Transverse colon (tissue), 4 donors: ENCODE measurements at regions not wholly inside any gene's neighbourhood (a gene's known extent, or its start where the extent isn't known, plus 50 kb on each side); places are given as distances from the start of the nearest gene placed in this dataset.

Experiments
- DNase-seq: peaks from one replicate; pipeline ENCODE4 v3.0.0-alpha.2; 2019
- H3K27ac ChIP-seq, 4 donors: fragments of 200-600 bp; sonication (generic); 2 replicates each; pipeline ENCODE4 v1.5.1; 2016 to 2018; ENCODE audit warnings: inconsistent platforms in 4 of 4
- H3K27me3 ChIP-seq: fragments of 200-600 bp; sonication (generic); 2 replicates; pipeline ENCODE4 v1.5.1; 2017; ENCODE audit warnings: inconsistent platforms
- H3K36me3 ChIP-seq, 4 donors: fragments of 200-600 bp; sonication (generic); 2 replicates each; pipeline ENCODE4 v1.5.1; 2017 to 2019; ENCODE audit warnings: inconsistent platforms in 4 of 4
- H3K4me1 ChIP-seq, 4 donors: fragments of 200-600 bp; sonication (generic); 2 replicates each; pipeline ENCODE4 v1.5.1; 2017 to 2020; ENCODE audit warnings: inconsistent platforms in 4 of 4
- H3K4me3 ChIP-seq, 4 donors: fragments of 200-600 bp; sonication (generic); 1 replicate in 1 of 4; 2 replicates in 3 of 4; pipeline versions ENCODE4 v1.5.1 to v1.6.1; 2017 to 2019; ENCODE audit warnings: inconsistent platforms in 4 of 4
- H3K9me3 ChIP-seq, 2 donors: fragments of 200-600 bp; sonication (generic); 2 replicates each; pipeline ENCODE4 v1.5.1; 2017 to 2019; ENCODE audit warnings: inconsistent platforms in 2 of 2
- EP300 ChIP-seq: sonication (generic); formaldehyde crosslinking; IDR thresholded peaks from one replicate; pipeline ENCODE4 v1.6.1; 2017; ENCODE audit warnings: antibody characterized with exemption, low read depth
- POLR2A ChIP-seq: fragments of 450-650 bp; IDR thresholded peaks from one replicate; pipeline ENCODE4 v1.6.1; 2016; ENCODE audit warnings: antibody characterized with exemption, mild to moderate bottlenecking, moderate library complexity
- POLR2AphosphoS5 ChIP-seq, 3 donors: sonication (generic); formaldehyde crosslinking; IDR thresholded peaks; one replicate each; pipeline ENCODE4 v1.6.1; 2016; ENCODE audit warnings: antibody characterized with exemption in 3 of 3
- WGBS, 2 donors: methylation state at CpG; one replicate each; pipeline ENCODE4 v1.1.5; 2018; ENCODE audit warnings: low coverage in 1 of 2; 5-methylcytosine and 5-hydroxymethylcytosine counted together
- in situ Hi-C, 4 donors: fragments of 200-750 bp; cut with MboI; loops; one replicate each; pipeline versions ENCODE4 v1.15.0 to v1.15.1; 2017; ENCODE audit warnings: low sequenced_read_pairs in 3 of 4, low pct_ligation_motif_present in 1 of 4, low pct_unique_long_range_greater_than_20kb in 1 of 4
- intact Hi-C: fragments of 100-400 bp; cut with DNase I; formaldehyde crosslinking; loops from one replicate; pipeline ENCODE4 v1.15.1; 2023; ENCODE audit warnings: low total_unique reads
- TF ChIP-seq, protein P1 (sequence below), 5 experiments: fragments of 200-600 bp in 3 of 5; fragments of 450-650 bp in 2 of 5; sonication (generic) in 3 of 5; IDR thresholded peaks; 1 replicate in 2 of 5; 2 replicates in 3 of 5; pipeline ENCODE4 v1.5.1; 2016 to 2017; ENCODE audit warnings: antibody characterized with exemption in 5 of 5, inconsistent platforms in 3 of 5, mild to moderate bottlenecking in 2 of 5, moderate library complexity in 1 of 5

DNA sequence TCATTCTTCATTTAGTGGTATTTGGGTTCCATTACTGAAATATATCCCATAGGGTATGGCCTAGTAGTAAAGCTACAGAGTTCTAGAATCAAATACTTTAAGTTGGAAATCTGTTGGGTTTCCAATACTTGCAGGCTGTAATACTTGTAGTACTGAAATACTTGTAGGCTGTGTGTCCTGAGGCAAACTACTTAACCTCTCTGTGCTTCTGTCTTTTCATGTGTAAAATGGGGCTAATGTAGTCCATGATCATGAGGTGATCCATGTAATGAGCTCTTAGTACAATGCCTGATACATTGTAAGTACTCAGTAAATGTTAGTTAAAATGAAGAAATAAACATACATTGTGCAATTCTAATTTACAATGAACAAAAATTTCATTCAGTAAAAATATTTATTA lies 368.9 kb downstream of the CSNK1G3 start:
- Histone ChIP-seq H3K27ac (no peak overlapping the region), H3K36me3 (no peaks in the 10 kb centered on the region), H3K4me1 (peaks cover 0 to 3% (median 0%) of the 10 kb centered on the region in 4 donors), H3K9me3 (no peaks in the 10 kb centered on the region), H3K4me3 (no peak overlapping the region), H3K27me3 (no peaks in the 10 kb centered on the region)
- TF ChIP-seq POLR2AphosphoS5 (IDR thresholded peaks at IDR 0.05), result no peak
- TF ChIP-seq, protein P1, sequence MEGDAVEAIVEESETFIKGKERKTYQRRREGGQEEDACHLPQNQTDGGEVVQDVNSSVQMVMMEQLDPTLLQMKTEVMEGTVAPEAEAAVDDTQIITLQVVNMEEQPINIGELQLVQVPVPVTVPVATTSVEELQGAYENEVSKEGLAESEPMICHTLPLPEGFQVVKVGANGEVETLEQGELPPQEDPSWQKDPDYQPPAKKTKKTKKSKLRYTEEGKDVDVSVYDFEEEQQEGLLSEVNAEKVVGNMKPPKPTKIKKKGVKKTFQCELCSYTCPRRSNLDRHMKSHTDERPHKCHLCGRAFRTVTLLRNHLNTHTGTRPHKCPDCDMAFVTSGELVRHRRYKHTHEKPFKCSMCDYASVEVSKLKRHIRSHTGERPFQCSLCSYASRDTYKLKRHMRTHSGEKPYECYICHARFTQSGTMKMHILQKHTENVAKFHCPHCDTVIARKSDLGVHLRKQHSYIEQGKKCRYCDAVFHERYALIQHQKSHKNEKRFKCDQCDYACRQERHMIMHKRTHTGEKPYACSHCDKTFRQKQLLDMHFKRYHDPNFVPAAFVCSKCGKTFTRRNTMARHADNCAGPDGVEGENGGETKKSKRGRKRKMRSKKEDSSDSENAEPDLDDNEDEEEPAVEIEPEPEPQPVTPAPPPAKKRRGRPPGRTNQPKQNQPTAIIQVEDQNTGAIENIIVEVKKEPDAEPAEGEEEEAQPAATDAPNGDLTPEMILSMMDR (IDR thresholded peaks at IDR 0.05), result no peak
- TF ChIP-seq POLR2A, result no peak
- no peak for TF ChIP-seq EP300
- no peak for DNase-seq
- in situ Hi-C loops, result no loop called here
- intact Hi-C loops, result no loop called here

DNA sequence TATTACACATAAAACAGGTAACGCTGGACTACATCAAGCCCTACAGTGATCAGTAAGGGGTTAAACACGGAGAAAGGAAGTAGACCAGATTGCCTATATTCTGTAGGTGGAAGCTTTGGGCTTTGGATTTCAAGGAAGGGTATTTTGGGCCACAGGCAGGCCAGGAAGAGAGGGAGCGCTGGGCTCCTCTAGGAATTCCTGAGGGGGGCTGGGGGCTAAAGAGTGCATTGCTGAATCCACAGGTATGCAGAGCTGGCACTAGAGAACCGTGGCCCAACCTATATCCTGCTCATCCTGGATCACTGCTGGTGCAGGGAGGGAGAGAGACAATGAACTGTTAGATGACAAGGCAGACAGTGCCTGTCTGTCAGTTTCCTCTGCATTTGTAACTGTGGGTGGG lies 367.1 kb downstream of the CSNK1G3 start:
- TF ChIP-seq EP300 (no peak), POLR2AphosphoS5 (IDR thresholded peaks at IDR 0.05) (no peak), POLR2A (no peak)
- TF ChIP-seq, protein P1 (IDR thresholded peaks at IDR 0.05), result no peak
- no peak overlapping the region for H3K4me3 ChIP-seq
- H3K4me1 ChIP-seq, result peaks cover 0 to 14% (median 0%) of the 10 kb centered on the region in 4 donors
- H3K9me3 ChIP-seq, result no peaks in the 10 kb centered on the region
- in situ Hi-C loops, result no loop called here
- no peaks in the 10 kb centered on the region for H3K27me3 ChIP-seq
- 66 to 72% methylated on average over 3 to 4 of the region's 4 CpGs for WGBS, 2 donors
- DNase-seq, result no peak
- intact Hi-C loops, result no loop called here
- H3K27ac ChIP-seq, result no peak overlapping the region
- H3K36me3 ChIP-seq, result no peaks in the 10 kb centered on the region

DNA sequence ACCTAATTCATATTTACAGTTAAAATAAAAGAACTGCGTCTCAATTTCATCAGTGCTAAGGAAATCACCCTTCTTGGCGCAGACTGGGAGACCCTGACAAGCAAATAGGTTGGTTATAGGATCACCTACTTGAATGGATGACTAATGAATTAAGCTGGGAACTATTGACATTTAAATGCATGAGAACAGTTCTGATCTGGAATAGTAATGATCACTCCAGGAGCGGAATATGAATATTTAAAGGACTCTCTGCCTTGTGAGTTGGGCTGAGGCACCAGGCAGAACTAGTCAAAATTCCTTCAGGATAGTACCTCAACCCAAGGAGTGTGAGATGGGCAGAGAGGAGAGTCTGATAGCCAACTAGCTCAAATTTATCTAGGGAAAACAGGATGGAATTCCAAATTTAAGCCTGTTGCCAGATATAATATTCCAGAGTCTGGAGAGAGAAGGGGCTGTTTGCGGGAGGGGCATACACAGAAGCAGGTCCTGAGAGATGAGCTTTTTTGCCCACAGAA lies 364.4 kb downstream of the CSNK1G3 start:
- Histone ChIP-seq H3K27me3 (no peaks in the 10 kb centered on the region), H3K4me1 (peaks cover 0 to 14% (median 0%) of the 10 kb centered on the region in 4 donors), H3K36me3 (no peaks in the 10 kb centered on the region), H3K4me3 (no peak overlapping the region), H3K9me3 (no peaks in the 10 kb centered on the region), H3K27ac (no peak overlapping the region)
- DNase-seq, result no peak
- TF ChIP-seq POLR2AphosphoS5 (IDR thresholded peaks at IDR 0.05) (no peak), POLR2A (no peak), EP300 (no peak)
- TF ChIP-seq, protein P1 (IDR thresholded peaks at IDR 0.05), result no peak
- intact Hi-C loops, result no loop called here
- WGBS, 2 donors, result 83 to 88% methylated on average over 3 to 4 of the region's 4 CpGs
- in situ Hi-C loops, result no loop called here

DNA sequence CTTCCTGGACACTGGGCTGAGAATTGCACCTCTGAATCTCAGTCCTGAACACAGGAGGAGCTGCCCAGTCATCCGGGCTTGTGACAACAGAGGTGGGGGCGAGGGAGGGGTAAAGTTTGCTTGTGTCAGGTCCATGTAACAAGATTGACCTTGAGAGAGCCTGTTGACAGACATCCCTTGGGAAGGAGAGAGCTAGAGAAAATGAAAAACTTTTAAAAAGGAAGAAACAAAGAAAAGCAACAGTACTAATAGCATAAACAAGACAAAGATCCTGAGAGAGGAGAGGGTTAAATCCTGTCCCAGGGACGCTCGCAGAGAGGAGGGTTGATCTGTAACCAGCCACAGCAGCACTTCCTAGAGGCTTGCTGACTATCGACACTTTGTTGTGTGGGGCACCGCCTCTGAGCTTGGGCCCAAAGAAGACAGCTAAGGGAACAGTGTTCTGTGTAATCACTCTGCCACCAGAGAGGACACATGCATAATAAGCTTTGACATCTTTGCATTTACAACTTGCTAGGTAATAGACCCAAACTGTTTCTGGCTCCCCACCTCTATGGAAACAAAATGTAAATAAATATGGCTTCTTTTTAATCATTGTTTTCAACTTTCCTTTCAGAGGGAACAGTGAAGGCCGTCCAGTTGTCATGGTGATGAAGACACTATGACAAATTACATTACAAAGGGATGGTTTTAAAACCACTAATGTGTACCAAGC lies 363.7 kb downstream of the CSNK1G3 start:
- in situ Hi-C loops (no loop called here), intact Hi-C loops (no loop called here)
- H3K9me3 ChIP-seq, result no peaks in the 10 kb centered on the region
- H3K4me3 ChIP-seq, result no peak overlapping the region
- H3K27ac ChIP-seq, result no peak overlapping the region
- WGBS, 2 donors, result 34 to 37% methylated on average over 5 to 7 of the region's 7 CpGs
- DNase-seq, result peak; percentile 14
- H3K27me3 ChIP-seq, result no peaks in the 10 kb centered on the region
- peaks cover 0 to 14% (median 0%) of the 10 kb centered on the region in 4 donors for H3K4me1 ChIP-seq
- TF ChIP-seq EP300 (no peak), POLR2AphosphoS5 (IDR thresholded peaks at IDR 0.05) (no peak), POLR2A (no peak)
- TF ChIP-seq, protein P1 (IDR thresholded peaks at IDR 0.05), result no peak
- H3K36me3 ChIP-seq, result no peaks in the 10 kb centered on the region
